WTC11 (cell line): ENCODE measurements at regions not wholly inside any gene's neighbourhood (a gene's known extent, or its start where the extent isn't known, plus 50 kb on each side); places are given as distances from the start of the nearest gene placed in this dataset.

Source experiments
- ATAC-seq: fragments of 200-7000 bp; cut with Tn5 transposase; 2 replicates; pipeline ENCODE4 v1.10.0; 2021; ENCODE audit warnings: mild to moderate bottlenecking, moderate library complexity
- CTCF ChIA-PET: fragments of 300-600 bp; sonication (Branson Sonifier 250); formaldehyde crosslinking; loops from one replicate; lab custom pipeline; 2021; ENCODE audit warnings: antibody characterized with exemption; lab: Charles Lee
- POLR2A ChIA-PET: fragments of 350-600 bp; sonication (Branson Sonifier 250); formaldehyde crosslinking; loops from one replicate; lab custom pipeline; 2021; ENCODE audit warnings: antibody characterized with exemption; lab: Charles Lee
- DNase-seq: peaks from one replicate; pipeline ENCODE4 v3.0.0; 2021; ENCODE audit warnings: low spot score
- H3K27ac Mint-ChIP-seq: 2 replicates; pipeline ENCODE4 v1.8.0; 2021; ENCODE audit warnings: mixed read lengths
- H3K27me3 Mint-ChIP-seq: 2 replicates; pipeline ENCODE4 v1.8.0; 2021; ENCODE audit warnings: low read depth, mild to moderate bottlenecking, moderate library complexity, mixed read lengths
- H3K36me3 Mint-ChIP-seq: 2 replicates; pipeline ENCODE4 v1.8.0; 2021; ENCODE audit warnings: mixed read lengths
- H3K4me1 Mint-ChIP-seq: 2 replicates; pipeline ENCODE4 v1.8.0; 2022; ENCODE audit warnings: mixed read lengths
- H3K4me3 Mint-ChIP-seq: 2 replicates; pipeline ENCODE4 v1.8.0; 2021; ENCODE audit warnings: mild to moderate bottlenecking, moderate library complexity, mixed read lengths
- H3K9me3 Mint-ChIP-seq: 2 replicates; pipeline ENCODE4 v1.8.0; 2021; ENCODE audit warnings: mixed read lengths
- ARID4B ChIP-seq: sonication (generic); formaldehyde crosslinking; IDR thresholded peaks from 2 replicates; pipeline ENCODE4 v1.8.0; 2023; ENCODE audit warnings: missing genetic modification reagents, mild to moderate bottlenecking, borderline replicate concordance
- CTCF ChIP-seq: fragments of 200-600 bp; IDR thresholded peaks from 2 replicates; pipeline ENCODE4 v1.8.0; 2022; ENCODE audit warnings: antibody characterized with exemption
- E2F5 ChIP-seq: sonication (generic); formaldehyde crosslinking; IDR thresholded peaks from 2 replicates; pipeline ENCODE4 v1.8.1; 2022; ENCODE audit warnings: mild to moderate bottlenecking, moderate library complexity, missing genetic modification reagents
- ERG ChIP-seq: fragments of 250-450 bp; sonication (Bioruptor Pico); IDR thresholded peaks from 2 replicates; pipeline ENCODE4 v1.8.0; 2021; ENCODE audit warnings: mild to moderate bottlenecking
- FOXK1 ChIP-seq: sonication (generic); formaldehyde crosslinking; IDR thresholded peaks from 2 replicates; pipeline ENCODE4 v1.8.0; 2022; ENCODE audit warnings: mild to moderate bottlenecking, moderate library complexity, missing genetic modification reagents
- FOXP1 ChIP-seq: sonication (generic); formaldehyde crosslinking; IDR thresholded peaks from 2 replicates; pipeline ENCODE4 v1.8.0; 2022; ENCODE audit warnings: missing genetic modification reagents, mild to moderate bottlenecking, moderate library complexity, borderline replicate concordance
- GABPB1 ChIP-seq: sonication (generic); formaldehyde crosslinking; IDR thresholded peaks from 2 replicates; pipeline ENCODE4 v1.8.1; 2023; ENCODE audit warnings: mild to moderate bottlenecking, missing genetic modification reagents
- HMGXB4 ChIP-seq: sonication (generic); formaldehyde crosslinking; IDR thresholded peaks from 2 replicates; pipeline ENCODE4 v1.8.1; 2023; ENCODE audit warnings: mild to moderate bottlenecking, moderate library complexity, missing genetic modification reagents
- MLX ChIP-seq: sonication (generic); formaldehyde crosslinking; IDR thresholded peaks from 2 replicates; pipeline ENCODE4 v1.8.1; 2023; ENCODE audit warnings: mild to moderate bottlenecking, missing genetic modification reagents, moderate library complexity
- NFE2L1 ChIP-seq: sonication (generic); formaldehyde crosslinking; IDR thresholded peaks from 2 replicates; pipeline ENCODE4 v1.8.1; 2023; ENCODE audit warnings: missing genetic modification reagents
- OVOL2 ChIP-seq: fragments of 250-450 bp; sonication (Bioruptor Pico); IDR thresholded peaks from 2 replicates; pipeline ENCODE4 v1.9.0; 2021; ENCODE audit warnings: mild to moderate bottlenecking, borderline replicate concordance
- PREB ChIP-seq: sonication (generic); formaldehyde crosslinking; IDR thresholded peaks from 2 replicates; pipeline ENCODE4 v1.8.1; 2022; ENCODE audit warnings: mild to moderate bottlenecking, missing genetic modification reagents, moderate library complexity, borderline replicate concordance
- SOX15 ChIP-seq: fragments of 250-450 bp; sonication (Bioruptor Pico); IDR thresholded peaks from 2 replicates; pipeline ENCODE4 v1.9.0; 2021; ENCODE audit warnings: mild to moderate bottlenecking
- TEAD1 ChIP-seq: sonication (generic); formaldehyde crosslinking; IDR thresholded peaks from 2 replicates; pipeline ENCODE4 v1.8.0; 2022; ENCODE audit warnings: mild to moderate bottlenecking, missing genetic modification reagents
- TEAD4 ChIP-seq: sonication (generic); formaldehyde crosslinking; IDR thresholded peaks from 2 replicates; pipeline ENCODE4 v1.8.0; 2022; ENCODE audit warnings: mild to moderate bottlenecking, missing genetic modification reagents
- USF1 ChIP-seq: sonication (generic); formaldehyde crosslinking; IDR thresholded peaks from 2 replicates; pipeline ENCODE4 v1.8.0; 2022; ENCODE audit warnings: mild to moderate bottlenecking, missing genetic modification reagents
- ZBTB21 ChIP-seq: sonication (generic); formaldehyde crosslinking; IDR thresholded peaks from 2 replicates; pipeline ENCODE4 v1.8.1; 2023; ENCODE audit warnings: mild to moderate bottlenecking, missing genetic modification reagents, borderline replicate concordance
- ZNF121 ChIP-seq: sonication (generic); formaldehyde crosslinking; IDR thresholded peaks from 2 replicates; pipeline ENCODE4 v1.8.0; 2023; ENCODE audit warnings: missing genetic modification reagents
- ZNF232 ChIP-seq: sonication (generic); formaldehyde crosslinking; IDR thresholded peaks from 2 replicates; pipeline ENCODE4 v1.8.0; 2022; ENCODE audit warnings: mild to moderate bottlenecking, missing genetic modification reagents
- ZNF423 ChIP-seq: fragments of 250-450 bp; sonication (Bioruptor Pico); IDR thresholded peaks from 2 replicates; pipeline ENCODE4 v2.1.2; 2022; ENCODE audit warnings: mild to moderate bottlenecking, moderate library complexity

- H3K4me1 Mint-ChIP-seq = peaks cover 11% of the 10 kb centered on the region; the same call in 1 of the 2 replicates
- H3K36me3 Mint-ChIP-seq = no peaks in the 10 kb centered on the region
- peaks cover 23% of the 10 kb centered on the region for H3K27me3 Mint-ChIP-seq
- H3K4me3 Mint-ChIP-seq = no peak overlapping the region
- H3K27ac Mint-ChIP-seq = no peak overlapping the region
- TF ChIP-seq E2F5 (CRISPR knock-in tag) = no peak
- TF ChIP-seq HMGXB4 (CRISPR knock-in tag) = no peak
- TF ChIP-seq ZNF423 (CRISPR knock-in tag) = no peak
- no peak for TF ChIP-seq FOXP1 (CRISPR knock-in tag)
- no peak for TF ChIP-seq MLX (CRISPR knock-in tag)
- H3K9me3 Mint-ChIP-seq = no peaks in the 10 kb centered on the region
- ATAC-seq = no peak
- ChIA-PET POLR2A (no interaction called here), CTCF (no interaction called here)
- DNase-seq = no peak
Measured at GRCh38 chr21:20265707-20266440, 732.3 kb upstream of the NCAM2 start.

- ATAC-seq (no peak), DNase-seq (no peak)
- H3K4me1 Mint-ChIP-seq = peaks cover 11% of the 10 kb centered on the region; the same call in 1 of the 2 replicates
- H3K27me3 Mint-ChIP-seq = peaks cover 28% of the 10 kb centered on the region
- ChIA-PET POLR2A (no interaction called here), CTCF (no interaction called here)
- H3K36me3 Mint-ChIP-seq = peaks cover 2% of the 10 kb centered on the region; the same call in 1 of the 2 replicates
- H3K4me3 Mint-ChIP-seq = no peak overlapping the region
- H3K27ac Mint-ChIP-seq = no peak overlapping the region
- H3K9me3 Mint-ChIP-seq = no peaks in the 10 kb centered on the region
- TF ChIP-seq ERG (CRISPR knock-in tag) (no peak), SOX15 (CRISPR knock-in tag) (no peak), MLX (CRISPR knock-in tag) (no peak), TEAD1 (no peak), TEAD4 (CRISPR knock-in tag) (no peak), ARID4B (no peak), CTCF (no peak), ZNF121 (no peak), OVOL2 (CRISPR knock-in tag) (no peak), NFE2L1 (CRISPR knock-in tag) (no peak), PREB (no peak), GABPB1 (CRISPR knock-in tag) (no peak), FOXK1 (CRISPR knock-in tag) (no peak), USF1 (CRISPR knock-in tag) (no peak), ZNF232 (CRISPR knock-in tag) (no peak), ZBTB21 (CRISPR knock-in tag) (no peak)
Measured at GRCh38 chr21:20266441-20266710, 731.8 kb upstream of the NCAM2 start.
